H1 (cell line): ENCODE measurements at regions not wholly inside any gene's neighbourhood (a gene's known extent, or its start where the extent isn't known, plus 50 kb on each side); places are given as distances from the start of the nearest gene placed in this dataset.

Source experiments
- CTCF ChIA-PET: fragments of 300-600 bp; sonication (Branson Sonifier 250); formaldehyde crosslinking; loops from one replicate; lab custom pipeline; 2021; ENCODE audit not compliant: partially characterized antibody; lab: Charles Lee
- POLR2A ChIA-PET: fragments of 300-600 bp; sonication (Branson Sonifier 250); formaldehyde crosslinking; loops from one replicate; lab custom pipeline; 2021; ENCODE audit warnings: inconsistent platforms; ENCODE audit not compliant: partially characterized antibody; lab: Charles Lee
- DNase-seq, 2 experiments: peaks; one replicate each; pipeline versions ENCODE4 v3.0.0 to v3.0.0-alpha.2; 2010 to 2022; ENCODE audit warnings: low spot score in 2 of 2, low read depth in 1 of 2, mixed read lengths in 1 of 2
- FAIRE-seq: peaks from 2 replicates; lab custom pipeline; 2011; peaks lifted over from hg19 to GRCh38; lab: Jason Lieb, UNC
- H2AFZ ChIP-seq: 2 replicates; pipeline ENCODE4 v1.8.1; 2012; ENCODE audit warnings: low read length, inconsistent platforms
- H2AK5ac ChIP-seq: 2 replicates; pipeline ENCODE4 v1.6.1; 2013; ENCODE audit warnings: low read depth, low read length
- H2BK120ac ChIP-seq: replicated peaks from 2 replicates; pipeline ENCODE3; 2013; ENCODE audit warnings: low read depth, low read length, inconsistent platforms
- H2BK12ac ChIP-seq: 2 replicates; pipeline ENCODE4 v1.6.1; 2013; ENCODE audit warnings: low read depth, low read length
- H2BK15ac ChIP-seq: 2 replicates; pipeline ENCODE4 v1.6.1; 2013; ENCODE audit warnings: low read length
- H2BK20ac ChIP-seq: 2 replicates; pipeline ENCODE4 v1.6.1; 2013; ENCODE audit warnings: low read length
- H2BK5ac ChIP-seq: 2 replicates; pipeline ENCODE4 v1.6.1; 2013; ENCODE audit warnings: low read depth, low read length
- H3K14ac ChIP-seq: 2 replicates; pipeline ENCODE4 v1.6.1; 2013; ENCODE audit warnings: inconsistent platforms; ENCODE audit not compliant: insufficient read length
- H3K18ac ChIP-seq: 2 replicates; pipeline ENCODE4 v1.6.1; 2013; ENCODE audit warnings: low read length; ENCODE audit errors: extremely low read depth
- H3K23ac ChIP-seq: 2 replicates; pipeline ENCODE4 v1.6.1; 2013; ENCODE audit warnings: inconsistent platforms; ENCODE audit not compliant: insufficient read length
- H3K23me2 ChIP-seq: 2 replicates; pipeline ENCODE4 v1.6.1; 2013; ENCODE audit warnings: low read depth, low read length
- H3K27ac ChIP-seq: 2 replicates; pipeline ENCODE4 v1.6.1; 2011; ENCODE audit warnings: low read depth, low read length, inconsistent platforms
- H3K27me3 ChIP-seq, 4 experiments: replicated peaks in 1 of 4; 1 replicate in 1 of 4; 2 replicates in 3 of 4; pipeline versions ENCODE4 v1.6.1 to v1.8.1; 2011 to 2013; ENCODE audit warnings: low read length in 3 of 4, mild to moderate bottlenecking in 3 of 4, inconsistent platforms in 2 of 4, mixed read lengths in 2 of 4, moderate library complexity in 1 of 4; ENCODE audit not compliant: control insufficient read depth in 3 of 4, insufficient read depth in 3 of 4; ENCODE audit errors: extremely low read depth in 1 of 4
- H3K36me3 ChIP-seq, 4 experiments: 2 replicates each; pipeline versions ENCODE4 v1.6.1 to v1.8.1; 2011 to 2013; ENCODE audit warnings: mild to moderate bottlenecking in 4 of 4, low read length in 3 of 4, moderate library complexity in 2 of 4, control low read depth in 1 of 4, inconsistent platforms in 1 of 4; ENCODE audit not compliant: insufficient read depth in 4 of 4, control insufficient read depth in 2 of 4
- H3K4ac ChIP-seq: replicated peaks from 2 replicates; pipeline ENCODE3; 2013; ENCODE audit warnings: low read length, low read depth, mixed read lengths, inconsistent platforms; ENCODE audit not compliant: insufficient read length
- H3K4me1 ChIP-seq, 4 experiments: replicated peaks in 1 of 4; 1 replicate in 1 of 4; 2 replicates in 3 of 4; pipeline versions ENCODE4 v1.6.1 to v1.8.1; 2011 to 2013; ENCODE audit warnings: low read length in 3 of 4, inconsistent platforms in 2 of 4, mixed read lengths in 1 of 4; ENCODE audit not compliant: insufficient read depth in 4 of 4, control insufficient read depth in 3 of 4
- H3K4me2 ChIP-seq, 2 experiments: 2 replicates each; pipeline versions ENCODE4 v1.6.1 to v1.8.1; 2011 to 2013; ENCODE audit warnings: low read depth in 2 of 2, low read length in 2 of 2, control low read depth in 1 of 2, inconsistent platforms in 1 of 2, mild to moderate bottlenecking in 1 of 2; ENCODE audit not compliant: insufficient read depth in 1 of 2
- H3K4me3 ChIP-seq, 4 experiments: fragments of 200-600, 300-600 bp in 1 of 4; sonication (generic), shearing (Covaris generic), sonication (Bioruptor Twin) in 1 of 4; 2 replicates each; pipeline versions ENCODE4 v1.5.1 to v1.8.1; 2011 to 2016; ENCODE audit warnings: low read length in 4 of 4, low read depth in 3 of 4, control low read depth in 2 of 4, inconsistent platforms in 2 of 4, mild to moderate bottlenecking in 2 of 4, mixed read lengths in 1 of 4, moderate library complexity in 1 of 4; ENCODE audit not compliant: insufficient read depth in 2 of 4; ENCODE audit errors: extremely low read depth in 1 of 4
- H3K56ac ChIP-seq: replicated peaks from 2 replicates; pipeline ENCODE3; 2013; ENCODE audit warnings: low read depth, mild to moderate bottlenecking, mixed read lengths, low read length, inconsistent platforms; ENCODE audit not compliant: insufficient read length
- H3K79me1 ChIP-seq: 2 replicates; pipeline ENCODE4 v1.6.1; 2013; ENCODE audit warnings: low read depth, low read length, control low read depth
- H3K79me2 ChIP-seq, 2 experiments: 2 replicates each; pipeline versions ENCODE4 v1.6.1 to v1.8.1; 2012 to 2013; ENCODE audit warnings: low read length in 2 of 2, mild to moderate bottlenecking in 2 of 2, inconsistent platforms in 1 of 2; ENCODE audit not compliant: insufficient read depth in 2 of 2, control insufficient read depth in 1 of 2
- H3K9ac ChIP-seq, 4 experiments: replicated peaks in 1 of 4; 1 replicate in 1 of 4; 2 replicates in 3 of 4; pipeline versions ENCODE4 v1.6.1 to v1.8.1; 2011 to 2013; ENCODE audit warnings: low read depth in 3 of 4, low read length in 3 of 4, control low read depth in 2 of 4, mild to moderate bottlenecking in 2 of 4, moderate library complexity in 2 of 4, inconsistent platforms in 1 of 4; ENCODE audit errors: extremely low read depth in 1 of 4
- H3K9me3 ChIP-seq, 2 experiments: 2 replicates each; pipeline versions ENCODE4 v1.6.1 to v1.8.1; 2012 to 2013; ENCODE audit warnings: mild to moderate bottlenecking in 2 of 2, moderate library complexity in 2 of 2, control low read depth in 1 of 2, inconsistent platforms in 1 of 2, low read depth in 1 of 2, low read length in 1 of 2, mixed read lengths in 1 of 2; ENCODE audit not compliant: insufficient read depth in 2 of 2
- H4K20me1 ChIP-seq, 2 experiments: replicated peaks in 1 of 2; 2 replicates each; pipeline versions ENCODE3 to v1.8.1; 2011 to 2013; ENCODE audit warnings: inconsistent platforms in 2 of 2, low read length in 2 of 2, mild to moderate bottlenecking in 1 of 2; ENCODE audit not compliant: insufficient read depth in 2 of 2, control insufficient read depth in 1 of 2
- H4K5ac ChIP-seq: 2 replicates; pipeline ENCODE4 v1.6.1; 2013; ENCODE audit warnings: low read length, low read depth, mixed read lengths, inconsistent platforms; ENCODE audit not compliant: insufficient read length
- H4K8ac ChIP-seq: 2 replicates; pipeline ENCODE4 v1.8.0; 2013; ENCODE audit warnings: mild to moderate bottlenecking, moderate library complexity, low read length, inconsistent platforms; ENCODE audit not compliant: insufficient read depth; ENCODE audit errors: extremely low read depth
- H4K91ac ChIP-seq: replicated peaks from 2 replicates; pipeline ENCODE3; 2013; ENCODE audit warnings: low read length, mixed read lengths, inconsistent platforms; ENCODE audit not compliant: insufficient read length
- ATF2 ChIP-seq: IDR thresholded peaks from 2 replicates; pipeline ENCODE4 v1.6.1; 2012; ENCODE audit warnings: low read length, inconsistent platforms
- CEBPB ChIP-seq: IDR thresholded peaks from 2 replicates; pipeline ENCODE4 v1.6.1; 2012; ENCODE audit warnings: low read depth, low read length
- CTBP2 ChIP-seq: IDR thresholded peaks from 2 replicates; pipeline ENCODE4 v1.7.0; 2011; ENCODE audit warnings: borderline replicate concordance, mild to moderate bottlenecking, moderate library complexity, mixed read lengths, low read length; ENCODE audit not compliant: insufficient read depth, insufficient read length
- EGR1 ChIP-seq: IDR thresholded peaks from 2 replicates; pipeline ENCODE4 v1.6.1; 2011; ENCODE audit warnings: low read depth, low read length, borderline replicate concordance
- EP300 ChIP-seq, 2 experiments: IDR thresholded peaks; 1 replicate in 1 of 2; 2 replicates in 1 of 2; pipeline ENCODE4 v1.6.1; 2011 to 2012; ENCODE audit warnings: low read depth in 2 of 2, low read length in 2 of 2, mild to moderate bottlenecking in 2 of 2, borderline replicate concordance in 1 of 2, inconsistent platforms in 1 of 2, moderate library complexity in 1 of 2
- EZH2 ChIP-seq: fragments of 200-600 bp; sonication (generic); IDR thresholded peaks from 2 replicates; pipeline ENCODE4 v1.7.1; 2012; ENCODE audit warnings: low read depth, mild to moderate bottlenecking, moderate library complexity, low read length, inconsistent platforms; ENCODE audit not compliant: severe bottlenecking
- FOSL1 ChIP-seq: IDR thresholded peaks from 2 replicates; pipeline ENCODE4 v1.6.1; 2011; ENCODE audit warnings: mild to moderate bottlenecking, low read depth, low read length, moderate library complexity; ENCODE audit not compliant: insufficient read depth
- PHF8 ChIP-seq: fragments of 200-600 bp; sonication (generic); conservative IDR thresholded peaks from 2 replicates; pipeline ENCODE4 v1.7.1; 2012; ENCODE audit warnings: low read depth, mild to moderate bottlenecking, inconsistent platforms, low read length, moderate library complexity
- SIN3A ChIP-seq, 2 experiments: IDR thresholded peaks in 1 of 2; conservative IDR thresholded peaks in 1 of 2; 2 replicates each; pipeline ENCODE4 v1.6.1; 2011 to 2012; ENCODE audit warnings: low read length in 2 of 2, improper control_type of control experiment in 1 of 2, low read depth in 1 of 2, mild to moderate bottlenecking in 1 of 2
- SIX5 ChIP-seq: IDR thresholded peaks from 2 replicates; pipeline ENCODE4 v1.6.1; 2011; ENCODE audit warnings: mild to moderate bottlenecking, low read depth, low read length
- ZNF274 ChIP-seq: IDR thresholded peaks from 2 replicates; pipeline ENCODE4 v1.7.0; 2012; ENCODE audit warnings: low read length, borderline replicate concordance; ENCODE audit errors: extremely low read depth
- WGBS, 2 experiments: shearing (Covaris generic) in 1 of 2; methylation state at CpG; one replicate each; pipeline versions ENCODE4 v1.1.6 to v1.1.7; 2013 to 2015; ENCODE audit warnings: low lambda C conversion rate in 2 of 2, mixed read lengths in 2 of 2, inconsistent platforms in 1 of 2, low coverage in 1 of 2, missing lambda C conversion rate in 1 of 2; ENCODE audit not compliant: insufficient replicate concordance in 2 of 2, insufficient coverage in 1 of 2, insufficient read length in 1 of 2; ENCODE audit errors: extremely low coverage in 1 of 2, missing lambda C conversion rate in 1 of 2; 5-methylcytosine and 5-hydroxymethylcytosine counted together

GRCh38 chr7:25579778-25580075 is 351.4 kb upstream of the NPVF start:
- Histone ChIP-seq H3K27ac (no peak overlapping the region), H4K5ac (no peak overlapping the region), H3K56ac (no peak overlapping the region), H3K4me2 (no peak overlapping the region), H2BK5ac (no peak overlapping the region), H3K79me2 (no peaks in the 10 kb centered on the region), H2BK12ac (no peak overlapping the region), H3K23ac (no peak overlapping the region), H3K23me2 (no peaks in the 10 kb centered on the region; the same call in 1 of the 2 replicates), H2AK5ac (no peak overlapping the region), H3K27me3 (peaks cover 0 to under 1% (median 0%) of the 10 kb centered on the region in 4 experiments; a peak in 3 of 7 replicates), H2AFZ (no peak overlapping the region), H3K9ac (no peak overlapping the region), H3K36me3 (no peaks in the 10 kb centered on the region), H3K9me3 (no peaks in the 10 kb centered on the region), H2BK20ac (no peak overlapping the region), H4K91ac (no peak overlapping the region), H2BK120ac (no peak overlapping the region), H4K20me1 (no peaks in the 10 kb centered on the region), H3K4ac (no peak overlapping the region), H3K14ac (no peak overlapping the region), H3K4me3 (no peak overlapping the region), H3K4me1 (no peaks in the 10 kb centered on the region), H3K79me1 (no peaks in the 10 kb centered on the region), H2BK15ac (no peak overlapping the region), H4K8ac (no peak overlapping the region), H3K18ac (no peak overlapping the region)
- TF ChIP-seq PHF8 (no peak), CTBP2 (no peak), SIX5 (no peak), EZH2 (no peak), ATF2 (no peak), EGR1 (no peak), CEBPB (no peak), EP300 (IDR thresholded peaks at IDR 0.05; ENCODE audit: borderline replicate concordance in 1 of 2, low read depth in 2 of 2, low read length in 2 of 2) (no peak), ZNF274 (no peak), SIN3A (conservative IDR thresholded peaks at IDR 0.05 in 1 of 2, IDR thresholded peaks at IDR 0.05 in 1 of 2; ENCODE audit: low read depth in 1 of 2, low read length in 2 of 2) (no peak), FOSL1 (no peak)
- WGBS, 2 experiments, result 92% methylated on average over 4 of the region's 4 CpGs; no CpG with 5 or more reads in 1 of the 2 experiments
- DNase-seq (no peak), FAIRE-seq (no peak)
- POLR2A ChIA-PET, result no interaction called here
- CTCF ChIA-PET, result interaction anchor here (1.3 to 3.3 kb wide), 4 partner anchors 9 to 272 kb away, joined by 5 to 35 read pairs (median 8); no protein-coding TSS in a partner anchor
